SH-SY5Y (cell line): ENCODE measurements at regions not wholly inside any gene's neighbourhood (a gene's known extent, or its start where the extent isn't known, plus 50 kb on each side); places are given as distances from the start of the nearest gene placed in this dataset.

ENCODE experiments used
- GATA2 ChIP-seq: IDR thresholded peaks from 2 replicates; pipeline ENCODE4 v1.6.1; 2011; ENCODE audit warnings: mild to moderate bottlenecking, low read depth, low read length
- GATA3 ChIP-seq: IDR thresholded peaks from 2 replicates; pipeline ENCODE4 v1.6.1; 2011; ENCODE audit warnings: low read depth, mild to moderate bottlenecking, low read length, moderate library complexity

- TF ChIP-seq GATA3 (no peak), GATA2 (no peak)
Observed at GRCh38 chr4:54556587-54556986, 101.2 kb upstream of the KIT start.

- TF ChIP-seq GATA3 (no peak), GATA2 (no peak)
Observed at GRCh38 chr4:54558889-54559677, 98.7 kb upstream of the KIT start.

- TF ChIP-seq GATA3 (no peak), GATA2 (no peak)
Observed at GRCh38 chr4:54560513-54560912, 97.2 kb upstream of the KIT start.

GRCh38 chr4:54561940-54562339 lies 95.8 kb upstream of the KIT start:
- TF ChIP-seq GATA2 (no peak), GATA3 (no peak)

- TF ChIP-seq GATA3 (no peak), GATA2 (no peak)
Observed at GRCh38 chr4:54566608-54567007, 91.1 kb upstream of the KIT start.

GRCh38 chr4:54567327-54567726 lies 90.4 kb upstream of the KIT start:
- TF ChIP-seq GATA2: no peak
- TF ChIP-seq GATA3: no peak

- TF ChIP-seq GATA3 (no peak), GATA2 (no peak)
Observed at GRCh38 chr4:54568184-54568583, 89.6 kb upstream of the KIT start.

- no peak for TF ChIP-seq GATA2
- TF ChIP-seq GATA3: no peak
Observed at GRCh38 chr4:54570822-54571221, 86.9 kb upstream of the KIT start.

- TF ChIP-seq GATA2 (no peak), GATA3 (no peak)
Observed at GRCh38 chr4:54571293-54572151, 86.2 kb upstream of the KIT start.

GRCh38 chr4:54572152-54572542 lies 85.6 kb upstream of the KIT start:
- TF ChIP-seq GATA3 (no peak), GATA2 (no peak)

GRCh38 chr4:54574500-54574899 lies 83.3 kb upstream of the KIT start:
- TF ChIP-seq GATA3 (no peak), GATA2 (no peak)

- TF ChIP-seq GATA2 (no peak), GATA3 (no peak)
Observed at GRCh38 chr4:54575919-54576318, 81.8 kb upstream of the KIT start.

- no peak for TF ChIP-seq GATA3
- no peak for TF ChIP-seq GATA2
Observed at GRCh38 chr4:54581807-54582206, 76.0 kb upstream of the KIT start.

GRCh38 chr4:54585321-54586000 lies 72.3 kb upstream of the KIT start:
- TF ChIP-seq GATA3 (no peak), GATA2 (no peak)
